ENCODE measurements at regions not wholly inside any gene's neighbourhood (a gene's known extent, or its start where the extent isn't known, plus 50 kb on each side); places are given as distances from the start of the nearest gene placed in this dataset.

DNA sequence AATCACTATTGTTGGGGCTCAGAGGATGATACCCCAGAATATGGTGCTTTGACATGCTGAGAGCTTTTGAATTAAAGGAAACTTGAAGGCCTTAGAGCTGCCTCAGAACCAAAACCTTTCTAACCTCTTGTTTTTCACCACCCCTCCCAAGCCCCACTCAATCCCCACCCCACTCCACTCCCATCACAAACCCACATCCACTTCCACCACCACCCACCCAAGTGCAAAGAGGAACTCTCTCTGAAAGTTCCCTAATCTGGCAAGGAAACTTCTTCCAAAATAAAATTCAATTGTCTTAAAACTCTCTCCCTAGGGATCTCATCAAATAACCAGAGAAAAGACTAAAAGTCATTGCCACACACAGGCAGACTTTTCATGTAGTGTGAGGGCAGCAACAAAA lies 301.2 kb upstream of the ARHGEF26 start:
- TF ChIP-seq EP300 (IDR thresholded peaks at IDR 0.05), result no peak
- TF ChIP-seq POLR2AphosphoS5 (IDR thresholded peaks at IDR 0.05), result no peak
- TF ChIP-seq, protein P1, sequence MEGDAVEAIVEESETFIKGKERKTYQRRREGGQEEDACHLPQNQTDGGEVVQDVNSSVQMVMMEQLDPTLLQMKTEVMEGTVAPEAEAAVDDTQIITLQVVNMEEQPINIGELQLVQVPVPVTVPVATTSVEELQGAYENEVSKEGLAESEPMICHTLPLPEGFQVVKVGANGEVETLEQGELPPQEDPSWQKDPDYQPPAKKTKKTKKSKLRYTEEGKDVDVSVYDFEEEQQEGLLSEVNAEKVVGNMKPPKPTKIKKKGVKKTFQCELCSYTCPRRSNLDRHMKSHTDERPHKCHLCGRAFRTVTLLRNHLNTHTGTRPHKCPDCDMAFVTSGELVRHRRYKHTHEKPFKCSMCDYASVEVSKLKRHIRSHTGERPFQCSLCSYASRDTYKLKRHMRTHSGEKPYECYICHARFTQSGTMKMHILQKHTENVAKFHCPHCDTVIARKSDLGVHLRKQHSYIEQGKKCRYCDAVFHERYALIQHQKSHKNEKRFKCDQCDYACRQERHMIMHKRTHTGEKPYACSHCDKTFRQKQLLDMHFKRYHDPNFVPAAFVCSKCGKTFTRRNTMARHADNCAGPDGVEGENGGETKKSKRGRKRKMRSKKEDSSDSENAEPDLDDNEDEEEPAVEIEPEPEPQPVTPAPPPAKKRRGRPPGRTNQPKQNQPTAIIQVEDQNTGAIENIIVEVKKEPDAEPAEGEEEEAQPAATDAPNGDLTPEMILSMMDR (IDR thresholded peaks at IDR 0.05), result no peak
- no peak for TF ChIP-seq POLR2A (IDR thresholded peaks at IDR 0.05; ENCODE audit: low read depth)

Data from esophagus muscularis mucosa (tissue), 4 donors.